Spleen (tissue), 11 donors: ENCODE measurements at regions not wholly inside any gene's neighbourhood (a gene's known extent, or its start where the extent isn't known, plus 50 kb on each side); places are given as distances from the start of the nearest gene placed in this dataset.

Experiments used
- DNase-seq: peaks from one replicate; pipeline ENCODE4 v3.0.0-alpha.2; 2020
- H3K27ac ChIP-seq, 8 donors: fragments of 200-600 bp; sonication (generic) in 7 of 8; 1 replicate in 4 of 8; 2 replicates in 4 of 8; pipeline versions ENCODE4 v1.5.0 to v1.8.0; 2016 to 2021; ENCODE audit warnings: inconsistent platforms in 4 of 8, mild to moderate bottlenecking in 4 of 8, moderate library complexity in 1 of 8
- H3K27me3 ChIP-seq, 7 donors: fragments of 200-600 bp; sonication (generic) in 6 of 7; replicated peaks in 1 of 7; 1 replicate in 4 of 7; 2 replicates in 3 of 7; pipeline versions ENCODE4 v1.5.0 to v1.8.0; 2016 to 2021; ENCODE audit warnings: inconsistent platforms in 3 of 7, mild to moderate bottlenecking in 1 of 7
- H3K36me3 ChIP-seq, 6 donors: fragments of 200-600 bp; sonication (generic) in 5 of 6; 1 replicate in 4 of 6; 2 replicates in 2 of 6; pipeline versions ENCODE4 v1.5.0 to v1.8.0; 2016 to 2021; ENCODE audit warnings: inconsistent platforms in 2 of 6
- H3K4me1 ChIP-seq, 6 donors: fragments of 200-600 bp; sonication (generic) in 5 of 6; 1 replicate in 3 of 6; 2 replicates in 3 of 6; pipeline versions ENCODE4 v1.5.0 to v1.8.0; 2016 to 2021; ENCODE audit warnings: inconsistent platforms in 3 of 6
- H3K4me3 ChIP-seq, 8 donors: fragments of 200-600 bp; sonication (generic) in 7 of 8; 1 replicate in 4 of 8; 2 replicates in 4 of 8; pipeline versions ENCODE4 v1.5.0 to v1.8.0; 2016 to 2021; ENCODE audit warnings: inconsistent platforms in 4 of 8, mild to moderate bottlenecking in 4 of 8, moderate library complexity in 2 of 8
- H3K9me3 ChIP-seq, 8 donors: fragments of 200-600 bp; sonication (generic) in 7 of 8; 1 replicate in 4 of 8; 2 replicates in 4 of 8; pipeline versions ENCODE4 v1.5.0 to v1.8.0; 2016 to 2021; ENCODE audit warnings: inconsistent platforms in 4 of 8
- POLR2A ChIP-seq, 3 donors: fragments of 450-650 bp; IDR thresholded peaks; one replicate each; pipeline ENCODE4 v1.5.1; 2017; ENCODE audit warnings: antibody characterized with exemption in 3 of 3, mild to moderate bottlenecking in 1 of 3
- POLR2AphosphoS5 ChIP-seq, 3 donors: sonication (generic); formaldehyde crosslinking; IDR thresholded peaks; one replicate each; pipeline ENCODE4 v1.5.1; 2017; ENCODE audit warnings: antibody characterized with exemption in 3 of 3
- WGBS, 5 donors: extraction: QIAGEN DNeasy Blood & Tissue Kit in 3 of 5; methylation state at CpG; one replicate each; pipeline versions ENCODE4 v1.1.5 to v1.1.7; 2013 to 2018; 5-methylcytosine and 5-hydroxymethylcytosine counted together
- intact Hi-C: fragments of 100-400 bp; cut with DNase I; formaldehyde crosslinking; loops from one replicate; pipeline ENCODE4 v1.15.0; 2023; ENCODE audit warnings: low total_unique reads
- TF ChIP-seq, protein P1 (sequence below), 11 experiments: fragments of 200-600 bp in 7 of 11; fragments of 450-650 bp in 4 of 11; sonication (generic) in 4 of 11; IDR thresholded peaks in 8 of 11; conservative IDR thresholded peaks in 3 of 11; 1 replicate in 7 of 11; 2 replicates in 4 of 11; pipeline versions ENCODE4 v1.4.0 to v1.8.0; 2016 to 2021; ENCODE audit warnings: antibody characterized with exemption in 11 of 11, inconsistent platforms in 4 of 11, mild to moderate bottlenecking in 1 of 11
- donor health status: healthy with polysubstance abuse.
- donor health status: DM: no; HTN: no; CAD: no; lungs with moderate emphysema.
- donor health status: DM: no; HTN: no; CAD: no.
- donor health status: Bipolar disorder and iron deficiency.
- donor health status: healthy.
- donor health status: DM: no; HTN: no; CAD: no.
- donor health status: DM: yes; HTN: yes; CAD: no.

DNA sequence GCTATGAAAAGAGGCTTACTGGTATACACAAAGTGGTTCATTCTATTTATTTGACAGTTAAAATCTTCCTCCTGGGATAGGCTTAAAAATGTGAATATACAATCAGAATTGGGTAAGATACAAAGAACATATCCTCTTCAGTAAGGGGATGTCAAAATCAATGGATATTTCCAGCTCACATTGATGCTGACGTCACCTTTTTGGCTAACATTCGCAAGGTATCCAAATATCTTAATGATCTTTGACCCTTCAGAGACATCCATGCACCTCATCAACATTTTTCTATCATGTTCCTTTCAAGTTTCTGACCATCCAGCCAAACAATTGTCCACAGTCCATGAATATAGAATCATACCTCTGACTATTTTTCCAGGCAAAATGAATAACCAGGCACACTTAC, 697.3 kb downstream of the NR2F2 start:
- no peak overlapping the region for H3K27ac ChIP-seq
- whole genome bisulfite sequencing, 5 donors, result 73 to 92% (median 86%) methylated on average over 2 of the region's 2 CpGs
- no peaks in the 10 kb centered on the region for H3K27me3 ChIP-seq
- intact Hi-C loops, result no loop called here
- TF ChIP-seq POLR2A (IDR thresholded peaks at IDR 0.05) (no peak), POLR2AphosphoS5 (IDR thresholded peaks at IDR 0.05) (no peak)
- TF ChIP-seq, protein P1, sequence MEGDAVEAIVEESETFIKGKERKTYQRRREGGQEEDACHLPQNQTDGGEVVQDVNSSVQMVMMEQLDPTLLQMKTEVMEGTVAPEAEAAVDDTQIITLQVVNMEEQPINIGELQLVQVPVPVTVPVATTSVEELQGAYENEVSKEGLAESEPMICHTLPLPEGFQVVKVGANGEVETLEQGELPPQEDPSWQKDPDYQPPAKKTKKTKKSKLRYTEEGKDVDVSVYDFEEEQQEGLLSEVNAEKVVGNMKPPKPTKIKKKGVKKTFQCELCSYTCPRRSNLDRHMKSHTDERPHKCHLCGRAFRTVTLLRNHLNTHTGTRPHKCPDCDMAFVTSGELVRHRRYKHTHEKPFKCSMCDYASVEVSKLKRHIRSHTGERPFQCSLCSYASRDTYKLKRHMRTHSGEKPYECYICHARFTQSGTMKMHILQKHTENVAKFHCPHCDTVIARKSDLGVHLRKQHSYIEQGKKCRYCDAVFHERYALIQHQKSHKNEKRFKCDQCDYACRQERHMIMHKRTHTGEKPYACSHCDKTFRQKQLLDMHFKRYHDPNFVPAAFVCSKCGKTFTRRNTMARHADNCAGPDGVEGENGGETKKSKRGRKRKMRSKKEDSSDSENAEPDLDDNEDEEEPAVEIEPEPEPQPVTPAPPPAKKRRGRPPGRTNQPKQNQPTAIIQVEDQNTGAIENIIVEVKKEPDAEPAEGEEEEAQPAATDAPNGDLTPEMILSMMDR (IDR thresholded peaks at IDR 0.05 in 8 of 11, conservative IDR thresholded peaks at IDR 0.05 in 3 of 11), result no peak
- no peaks in the 10 kb centered on the region for H3K4me1 ChIP-seq
- no peak for DNase-seq
- H3K9me3 ChIP-seq, result peaks cover 0 to 43% (median 27%) of the 10 kb centered on the region in 8 donors
- H3K36me3 ChIP-seq, result no peaks in the 10 kb centered on the region
- no peak overlapping the region for H3K4me3 ChIP-seq

DNA sequence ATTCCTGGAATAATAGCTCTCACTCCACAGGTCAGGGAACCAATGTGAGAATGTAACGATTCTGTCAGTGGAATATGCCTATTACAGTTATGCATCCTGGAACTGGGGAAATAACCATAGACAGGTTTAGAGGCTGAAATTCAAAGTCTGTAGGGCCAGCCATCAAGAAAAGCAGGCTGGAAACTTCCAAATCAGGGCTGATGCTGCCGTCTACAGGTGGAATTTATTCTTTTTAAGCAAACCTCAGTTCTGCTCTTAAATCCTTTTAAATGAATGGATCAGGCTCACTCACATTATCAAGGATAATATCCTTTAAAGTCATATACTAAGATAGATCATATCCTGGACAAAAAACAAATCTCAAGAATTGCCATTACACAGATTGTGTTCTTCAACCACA, 699.8 kb downstream of the NR2F2 start:
- no peak overlapping the region for H3K4me3 ChIP-seq
- WGBS, 5 donors, result 84 to 94% (median 85%) methylated on average over 2 of the region's 2 CpGs
- H3K27ac ChIP-seq, result no peak overlapping the region
- DNase-seq, result no peak
- H3K27me3 ChIP-seq, result no peaks in the 10 kb centered on the region
- H3K4me1 ChIP-seq, result no peaks in the 10 kb centered on the region
- intact Hi-C loops, result no loop called here
- peaks cover 0 to 47% (median 28%) of the 10 kb centered on the region in 8 donors for H3K9me3 ChIP-seq
- TF ChIP-seq POLR2AphosphoS5 (IDR thresholded peaks at IDR 0.05), result no peak
- no peak for TF ChIP-seq POLR2A (IDR thresholded peaks at IDR 0.05)
- TF ChIP-seq, protein P1 (IDR thresholded peaks at IDR 0.05 in 8 of 11, conservative IDR thresholded peaks at IDR 0.05 in 3 of 11), result no peak
- H3K36me3 ChIP-seq, result no peaks in the 10 kb centered on the region

DNA sequence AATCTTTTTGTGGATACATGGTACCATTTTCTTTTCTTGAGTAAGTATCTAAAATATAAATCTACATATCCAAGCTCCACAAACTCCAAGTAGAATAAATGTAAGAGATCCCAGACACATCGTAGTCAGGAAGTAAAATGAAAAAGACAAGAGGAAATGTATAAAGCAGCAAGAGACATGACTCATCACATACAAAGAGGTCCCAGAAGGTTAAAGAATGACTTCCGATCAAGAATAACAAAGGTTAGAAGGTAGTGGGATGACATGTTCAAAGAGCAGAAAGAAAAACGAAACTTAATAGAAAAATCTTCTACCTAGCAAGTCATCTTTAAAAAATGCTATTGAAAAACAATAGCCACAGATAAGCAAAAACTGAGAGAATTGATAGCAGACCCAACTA, 705.8 kb downstream of the NR2F2 start:
- no peak overlapping the region for H3K27ac ChIP-seq
- DNase-seq, result no peak
- H3K4me3 ChIP-seq, result no peak overlapping the region
- H3K36me3 ChIP-seq, result no peaks in the 10 kb centered on the region
- no peaks in the 10 kb centered on the region for H3K4me1 ChIP-seq
- H3K27me3 ChIP-seq, result no peaks in the 10 kb centered on the region
- WGBS, 5 donors, result 53 to 66% (median 63%) methylated on average over 3 of the region's 3 CpGs
- intact Hi-C loops, result no loop called here
- H3K9me3 ChIP-seq, result peaks cover 0 to 17% (median 11%) of the 10 kb centered on the region in 8 donors
- TF ChIP-seq POLR2AphosphoS5 (IDR thresholded peaks at IDR 0.05), result no peak
- TF ChIP-seq, protein P1 (IDR thresholded peaks at IDR 0.05 in 8 of 11, conservative IDR thresholded peaks at IDR 0.05 in 3 of 11), result no peak
- TF ChIP-seq POLR2A (IDR thresholded peaks at IDR 0.05), result no peak

DNA sequence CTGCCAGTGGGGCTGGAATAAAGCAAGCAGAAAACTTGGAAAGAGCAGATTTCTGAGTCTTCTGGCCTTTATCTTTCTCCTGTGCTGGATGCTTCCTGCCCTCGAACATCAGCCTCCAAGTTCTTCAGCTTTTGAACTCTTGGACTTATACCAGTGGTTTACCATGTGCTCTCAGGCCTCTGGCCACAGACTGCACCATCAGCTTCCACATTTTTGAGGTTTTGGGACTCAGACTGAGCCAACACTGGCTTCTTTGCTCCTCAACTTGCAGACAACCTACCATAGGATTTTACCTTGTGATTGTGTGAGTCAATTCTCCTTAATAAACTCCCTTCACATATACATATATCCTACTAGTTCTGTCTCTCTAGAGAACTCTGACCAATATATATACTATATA, 706.6 kb downstream of the NR2F2 start:
- Histone ChIP-seq H3K9me3 (peaks cover 0 to 14% (median 5%) of the 10 kb centered on the region in 8 donors), H3K27me3 (no peaks in the 10 kb centered on the region), H3K36me3 (no peaks in the 10 kb centered on the region), H3K4me3 (no peak overlapping the region), H3K4me1 (no peaks in the 10 kb centered on the region), H3K27ac (no peak overlapping the region)
- WGBS, 5 donors, result 40 to 60% (median 56%) methylated on average over 1 of the region's 1 CpG
- intact Hi-C loops, result no loop called here
- DNase-seq, result no peak
- no peak for TF ChIP-seq POLR2AphosphoS5 (IDR thresholded peaks at IDR 0.05)
- TF ChIP-seq, protein P1 (IDR thresholded peaks at IDR 0.05 in 8 of 11, conservative IDR thresholded peaks at IDR 0.05 in 3 of 11), result no peak
- TF ChIP-seq POLR2A (IDR thresholded peaks at IDR 0.05), result no peak
